ENCODE measurements at regions not wholly inside any gene's neighbourhood (a gene's known extent, or its start where the extent isn't known, plus 50 kb on each side); places are given as distances from the start of the nearest gene placed in this dataset.
A peak's percentile ranks its signal among the peaks of the same experiment; 100 is the strongest.

GRCh38 chr20:61046721-61047351 lies 205.2 kb upstream of the CDH4 start:
- Histone ChIP-seq H3K27me3 (replicated peaks in 1 of 4; ENCODE audit: control insufficient read depth in 3 of 4, extremely low read depth in 1 of 4, insufficient read depth in 3 of 4, low read length in 3 of 4) (peaks cover 2 to 14% (median 8%) of the 10 kb centered on the region in 4 experiments; a peak in 6 of 7 replicates), H2BK5ac (ENCODE audit: low read depth, low read length) (no peak overlapping the region), H3K4me1 (replicated peaks in 1 of 4; ENCODE audit: control insufficient read depth in 3 of 4, insufficient read depth in 4 of 4, low read length in 3 of 4) (no peaks in the 10 kb centered on the region), H3K36me3 (ENCODE audit: control insufficient read depth in 2 of 4, insufficient read depth in 4 of 4, low read length in 3 of 4) (no peaks in the 10 kb centered on the region), H4K20me1 (replicated peaks in 1 of 2; ENCODE audit: control insufficient read depth in 1 of 2, insufficient read depth in 2 of 2, low read length in 2 of 2) (peaks cover 0 to 5% of the 10 kb centered on the region in 2 experiments), H3K27ac (ENCODE audit: low read depth, low read length) (no peak overlapping the region), H3K23ac (ENCODE audit: insufficient read length) (no peak overlapping the region), H2AFZ (ENCODE audit: low read length) (no peak overlapping the region), H3K14ac (ENCODE audit: insufficient read length) (no peak overlapping the region), H3K4ac (replicated peaks; ENCODE audit: insufficient read length, low read depth, low read length) (no peak overlapping the region), H3K56ac (replicated peaks; ENCODE audit: insufficient read length, low read depth, low read length) (no peak overlapping the region), H3K4me3 (ENCODE audit: extremely low read depth in 1 of 4, insufficient read depth in 2 of 4, low read depth in 3 of 4, low read length in 4 of 4) (no peak overlapping the region), H3K4me2 (ENCODE audit: insufficient read depth in 1 of 2, low read depth in 2 of 2, low read length in 2 of 2) (no peak overlapping the region), H4K8ac (ENCODE audit: extremely low read depth, insufficient read depth, low read length) (peak overlapping the region; percentile 35; the same call in 1 of the 2 replicates), H2BK20ac (ENCODE audit: low read length) (no peak overlapping the region), H3K23me2 (ENCODE audit: low read depth, low read length) (peaks cover 8% of the 10 kb centered on the region; the same call in 1 of the 2 replicates), H3K79me1 (ENCODE audit: low read depth, low read length) (no peaks in the 10 kb centered on the region), H2AK5ac (ENCODE audit: low read depth, low read length) (no peak overlapping the region), H4K5ac (ENCODE audit: insufficient read length, low read depth, low read length) (no peak overlapping the region), H3K9me3 (ENCODE audit: insufficient read depth in 2 of 2, low read depth in 1 of 2, low read length in 1 of 2) (no peaks in the 10 kb centered on the region; a peak in 1 of 4 replicates), H2BK15ac (ENCODE audit: low read length) (no peak overlapping the region), H3K9ac (replicated peaks in 1 of 4; ENCODE audit: extremely low read depth in 1 of 4, low read depth in 3 of 4, low read length in 3 of 4) (no peak overlapping the region), H3K18ac (ENCODE audit: extremely low read depth, low read length) (no peak overlapping the region), H2BK12ac (ENCODE audit: low read depth, low read length) (no peak overlapping the region), H3K79me2 (ENCODE audit: control insufficient read depth in 1 of 2, insufficient read depth in 2 of 2, low read length in 2 of 2) (no peaks in the 10 kb centered on the region), H4K91ac (replicated peaks; ENCODE audit: insufficient read length, low read length) (no peak overlapping the region), H2BK120ac (replicated peaks; ENCODE audit: low read depth, low read length) (no peak overlapping the region)
- ChIA-PET CTCF (ENCODE audit: partially characterized antibody) (interaction anchor here (1.6 kb wide), 1 partner anchor 75 kb away, joined by 4 read pairs; no protein-coding TSS in a partner anchor), POLR2A (ENCODE audit: partially characterized antibody) (no interaction called here)
- FAIRE-seq (no peak), DNase-seq (ENCODE audit: low read depth in 1 of 2, low spot score in 2 of 2) (no peak)
- 90% methylated on average over 9 of the region's 9 CpGs; no CpG with 5 or more reads in 1 of the 2 experiments for WGBS, 2 experiments (ENCODE audit: extremely low coverage in 1 of 2, insufficient coverage in 1 of 2, insufficient read length in 1 of 2, insufficient replicate concordance in 2 of 2, low coverage in 1 of 2, low lambda C conversion rate in 2 of 2, missing lambda C conversion rate in 1 of 2)
- TF ChIP-seq ASH2L (IDR thresholded peaks at IDR 0.05; ENCODE audit: low read length) (no peak), USF2 (IDR thresholded peaks at IDR 0.05; ENCODE audit: low read length) (no peak), ATF3 (IDR thresholded peaks at IDR 0.05; ENCODE audit: insufficient read depth, low read depth, low read length) (no peak), POLR2AphosphoS5 (IDR thresholded peaks at IDR 0.05; ENCODE audit: low read depth, low read length) (no peak), CBX5 (IDR thresholded peaks at IDR 0.05; ENCODE audit: low read depth, low read length) (no peak), GTF2F1 (IDR thresholded peaks at IDR 0.05; ENCODE audit: borderline replicate concordance, low read depth, low read length) (no peak), RFX5 (IDR thresholded peaks at IDR 0.05; ENCODE audit: borderline replicate concordance, low read depth, low read length) (no peak), JUND (IDR thresholded peaks at IDR 0.05; ENCODE audit: low read length) (no peak), TAF1 (IDR thresholded peaks at IDR 0.05; ENCODE audit: low read depth, low read length) (no peak)

Data from H1 (cell line).